ENCODE measurements at regions not wholly inside any gene's neighbourhood (a gene's known extent, or its start where the extent isn't known, plus 50 kb on each side); places are given as distances from the start of the nearest gene placed in this dataset.

DNA sequence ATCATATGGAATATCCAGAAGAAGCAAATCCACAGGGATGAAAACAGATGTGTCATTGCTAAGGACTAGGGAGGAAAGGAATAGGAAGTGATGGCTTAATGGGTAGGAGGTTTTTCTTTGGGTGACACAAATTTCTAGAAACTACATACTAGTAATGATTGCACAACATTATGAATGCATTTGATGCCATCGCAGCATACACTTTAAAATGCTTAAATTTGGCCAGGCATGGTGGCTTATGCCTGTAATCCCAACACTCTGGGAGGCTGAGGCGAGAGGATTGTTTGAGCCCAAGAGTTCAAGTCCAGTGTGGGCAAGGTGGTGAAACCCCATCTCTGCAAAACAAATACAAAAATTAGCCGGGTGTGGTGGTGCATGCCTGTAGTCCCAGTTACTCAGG lies 1370.8 kb downstream of the AACS start:
- TF ChIP-seq EZH2 (IDR thresholded peaks at IDR 0.05; ENCODE audit: borderline replicate concordance, low read length) = no peak
- TF ChIP-seq, protein P1, sequence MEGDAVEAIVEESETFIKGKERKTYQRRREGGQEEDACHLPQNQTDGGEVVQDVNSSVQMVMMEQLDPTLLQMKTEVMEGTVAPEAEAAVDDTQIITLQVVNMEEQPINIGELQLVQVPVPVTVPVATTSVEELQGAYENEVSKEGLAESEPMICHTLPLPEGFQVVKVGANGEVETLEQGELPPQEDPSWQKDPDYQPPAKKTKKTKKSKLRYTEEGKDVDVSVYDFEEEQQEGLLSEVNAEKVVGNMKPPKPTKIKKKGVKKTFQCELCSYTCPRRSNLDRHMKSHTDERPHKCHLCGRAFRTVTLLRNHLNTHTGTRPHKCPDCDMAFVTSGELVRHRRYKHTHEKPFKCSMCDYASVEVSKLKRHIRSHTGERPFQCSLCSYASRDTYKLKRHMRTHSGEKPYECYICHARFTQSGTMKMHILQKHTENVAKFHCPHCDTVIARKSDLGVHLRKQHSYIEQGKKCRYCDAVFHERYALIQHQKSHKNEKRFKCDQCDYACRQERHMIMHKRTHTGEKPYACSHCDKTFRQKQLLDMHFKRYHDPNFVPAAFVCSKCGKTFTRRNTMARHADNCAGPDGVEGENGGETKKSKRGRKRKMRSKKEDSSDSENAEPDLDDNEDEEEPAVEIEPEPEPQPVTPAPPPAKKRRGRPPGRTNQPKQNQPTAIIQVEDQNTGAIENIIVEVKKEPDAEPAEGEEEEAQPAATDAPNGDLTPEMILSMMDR (IDR thresholded peaks at IDR 0.05; ENCODE audit: low read length) = no peak
